GM23248 (cell line): ENCODE measurements at regions not wholly inside any gene's neighbourhood (a gene's known extent, or its start where the extent isn't known, plus 50 kb on each side); places are given as distances from the start of the nearest gene placed in this dataset.

Experiments used
- DNase-seq: peaks from one replicate; pipeline ENCODE4 v3.0.0-alpha.2; 2015
- H2AFZ ChIP-seq: fragments of 200-600 bp; sonication (generic); 2 replicates; pipeline ENCODE4 v1.6.1; 2016; ENCODE audit warnings: antibody characterized with exemption
- H3F3A ChIP-seq: fragments of 200-600 bp; sonication (generic); 2 replicates; pipeline ENCODE4 v1.6.1; 2016; ENCODE audit warnings: mild to moderate bottlenecking, antibody characterized with exemption, mixed run types; ENCODE audit not compliant: insufficient read depth
- H3K27ac ChIP-seq: fragments of 200-600 bp; sonication (generic); 2 replicates; pipeline ENCODE4 v1.5.1; 2016; ENCODE audit warnings: mild to moderate bottlenecking
- H3K27me3 ChIP-seq: fragments of 200-600 bp; sonication (generic); replicated peaks from 2 replicates; pipeline ENCODE4 v1.6.1; 2016; ENCODE audit warnings: mild to moderate bottlenecking; ENCODE audit not compliant: insufficient read depth
- H3K36me3 ChIP-seq: fragments of 200-600 bp; sonication (generic); 2 replicates; pipeline ENCODE4 v1.6.1; 2016; ENCODE audit warnings: low read depth, mild to moderate bottlenecking
- H3K4me1 ChIP-seq: fragments of 200-600 bp; sonication (generic); 2 replicates; pipeline ENCODE4 v1.6.1; 2016; ENCODE audit warnings: mild to moderate bottlenecking; ENCODE audit not compliant: insufficient read depth
- H3K4me2 ChIP-seq: fragments of 200-600 bp; sonication (generic); one replicate; pipeline ENCODE4 v1.6.1; 2016; ENCODE audit warnings: mild to moderate bottlenecking; ENCODE audit not compliant: unreplicated experiment
- H3K4me3 ChIP-seq: fragments of 200-600 bp; sonication (generic); 2 replicates; pipeline ENCODE4 v1.5.1; 2016; ENCODE audit warnings: mild to moderate bottlenecking
- H3K79me2 ChIP-seq: fragments of 200-600 bp; sonication (generic); 2 replicates; pipeline ENCODE4 v1.6.1; 2016; ENCODE audit warnings: mild to moderate bottlenecking; ENCODE audit not compliant: insufficient read depth
- H3K9ac ChIP-seq: fragments of 200-600 bp; sonication (generic); 2 replicates; pipeline ENCODE4 v1.6.1; 2016; ENCODE audit warnings: mild to moderate bottlenecking
- H3K9me2 ChIP-seq: fragments of 200-600 bp; sonication (generic); 2 replicates; pipeline ENCODE4 v1.6.1; 2016; ENCODE audit warnings: mixed run types, mild to moderate bottlenecking, moderate library complexity; ENCODE audit not compliant: insufficient read depth
- H3K9me3 ChIP-seq: fragments of 200-600 bp; sonication (generic); one replicate; pipeline ENCODE4 v1.6.1; 2017; ENCODE audit warnings: low read depth
- H4K20me1 ChIP-seq: fragments of 200-600 bp; sonication (generic); 2 replicates; pipeline ENCODE4 v1.6.0; 2016; ENCODE audit not compliant: insufficient read depth
- EZH2 ChIP-seq: fragments of 200-600 bp; sonication (generic); IDR thresholded peaks from 2 replicates; pipeline ENCODE4 v1.6.1; 2018; ENCODE audit warnings: antibody characterized with exemption, mild to moderate bottlenecking; ENCODE audit not compliant: insufficient read depth, poor library complexity, severe bottlenecking
- EZH2phosphoT487 ChIP-seq: fragments of 200-600 bp; sonication (generic); IDR thresholded peaks from 2 replicates; pipeline ENCODE4 v1.6.1; 2018; ENCODE audit warnings: antibody characterized with exemption, moderate library complexity, mild to moderate bottlenecking, low read depth; ENCODE audit not compliant: insufficient read depth
- WGBS, 2 experiments: methylation state at CpG; one replicate each; pipeline ENCODE4 v1.1.6; 2015 to 2017; ENCODE audit warnings: low lambda C conversion rate in 2 of 2, low coverage in 1 of 2; ENCODE audit errors: missing lambda C conversion rate in 2 of 2; 5-methylcytosine and 5-hydroxymethylcytosine counted together
- in situ Hi-C: fragments of 300-500 bp; cut with MboI; formaldehyde crosslinking; loops from 2 replicates; pipeline ENCODE4 v1.15.0; 2020

- no peak overlapping the region for H3K27ac ChIP-seq
- H4K20me1 ChIP-seq = no peaks in the 10 kb centered on the region
- H3K4me3 ChIP-seq = no peak overlapping the region
- no peaks in the 10 kb centered on the region for H3K9me3 ChIP-seq
- H3F3A ChIP-seq = no peaks in the 10 kb centered on the region
- no peaks in the 10 kb centered on the region for H3K9me2 ChIP-seq
- no peak for TF ChIP-seq EZH2phosphoT487
- no peak for TF ChIP-seq EZH2
- in situ Hi-C loops = no loop called here
- H3K9ac ChIP-seq = no peak overlapping the region
- WGBS, 2 experiments = 68 to 75% methylated on average over 16 to 24 of the region's 24 CpGs
- no peak overlapping the region for H2AFZ ChIP-seq
- no peaks in the 10 kb centered on the region for H3K36me3 ChIP-seq
- no peak overlapping the region for H3K4me2 ChIP-seq
- H3K27me3 ChIP-seq = peaks cover 35% of the 10 kb centered on the region
- DNase-seq = no peak
- no peaks in the 10 kb centered on the region for H3K79me2 ChIP-seq
- no peaks in the 10 kb centered on the region for H3K4me1 ChIP-seq
Observed at GRCh38 chr4:1466034-1466862, 60.0 kb upstream of the NKX1-1 start.

GRCh38 chr4:1465173-1466033 is 59.2 kb upstream of the NKX1-1 start:
- H4K20me1 ChIP-seq = no peaks in the 10 kb centered on the region
- WGBS, 2 experiments = 51 to 56% methylated on average over 21 to 24 of the region's 24 CpGs

GRCh38 chr4:1464581-1465171 is 58.4 kb upstream of the NKX1-1 start:
- H3K9ac ChIP-seq = no peak overlapping the region
- H3K27me3 ChIP-seq = peaks cover 35% of the 10 kb centered on the region
- TF ChIP-seq EZH2phosphoT487 (no peak), EZH2 (no peak)
- no peaks in the 10 kb centered on the region for H3F3A ChIP-seq
- no peak overlapping the region for H3K4me2 ChIP-seq
- no peak overlapping the region for H3K4me3 ChIP-seq
- H3K27ac ChIP-seq = no peak overlapping the region
- H2AFZ ChIP-seq = no peak overlapping the region
- no peak for DNase-seq
- WGBS, 2 experiments = 42 to 48% methylated on average over 13 to 15 of the region's 15 CpGs
- in situ Hi-C loops = no loop called here
- no peaks in the 10 kb centered on the region for H3K9me3 ChIP-seq
- no peaks in the 10 kb centered on the region for H4K20me1 ChIP-seq
- H3K4me1 ChIP-seq = no peaks in the 10 kb centered on the region
- no peaks in the 10 kb centered on the region for H3K36me3 ChIP-seq
- no peaks in the 10 kb centered on the region for H3K9me2 ChIP-seq
- H3K79me2 ChIP-seq = no peaks in the 10 kb centered on the region

More at GRCh38 chr4:1465173-1466033, 59.2 kb upstream of the NKX1-1 start:
- no peak for TF ChIP-seq EZH2
- TF ChIP-seq EZH2phosphoT487 = no peak
- Histone ChIP-seq H3K4me3 (no peak overlapping the region), H3K4me2 (no peak overlapping the region), H3K9ac (no peak overlapping the region), H3K4me1 (no peaks in the 10 kb centered on the region), H2AFZ (no peak overlapping the region), H3K9me2 (no peaks in the 10 kb centered on the region), H3K36me3 (no peaks in the 10 kb centered on the region), H3F3A (no peaks in the 10 kb centered on the region), H3K79me2 (no peaks in the 10 kb centered on the region), H3K27ac (no peak overlapping the region), H3K9me3 (no peaks in the 10 kb centered on the region), H3K27me3 (peaks cover 33% of the 10 kb centered on the region)
- no peak for DNase-seq
- in situ Hi-C loops = no loop called here

GRCh38 chr4:1463927-1464540 is 57.8 kb upstream of the NKX1-1 start:
- 45 to 49% methylated on average over 21 to 22 of the region's 22 CpGs for WGBS, 2 experiments
- H3K27me3 ChIP-seq = peaks cover 41% of the 10 kb centered on the region
- in situ Hi-C loops = no loop called here

More at GRCh38 chr4:1463927-1464540, 57.8 kb upstream of the NKX1-1 start:
- DNase-seq = no peak
- H3F3A ChIP-seq = no peaks in the 10 kb centered on the region
- no peak overlapping the region for H3K4me3 ChIP-seq
- no peaks in the 10 kb centered on the region for H3K9me2 ChIP-seq
- TF ChIP-seq EZH2phosphoT487 (no peak), EZH2 (no peak)
- no peaks in the 10 kb centered on the region for H4K20me1 ChIP-seq
- H3K9ac ChIP-seq = no peak overlapping the region
- H3K4me2 ChIP-seq = no peak overlapping the region
- no peak overlapping the region for H3K27ac ChIP-seq
- no peaks in the 10 kb centered on the region for H3K9me3 ChIP-seq
- H3K36me3 ChIP-seq = no peaks in the 10 kb centered on the region
- H3K4me1 ChIP-seq = no peaks in the 10 kb centered on the region
- no peaks in the 10 kb centered on the region for H3K79me2 ChIP-seq
- no peak overlapping the region for H2AFZ ChIP-seq
